ENCODE measurements at regions not wholly inside any gene's neighbourhood (a gene's known extent, or its start where the extent isn't known, plus 50 kb on each side); places are given as distances from the start of the nearest gene placed in this dataset.

- DNase-seq (no peak), ATAC-seq (no peak)
- Histone ChIP-seq H3K9me3 (no peaks in the 10 kb centered on the region), H3K4me3 (no peak overlapping the region), H3K4me1 (no peaks in the 10 kb centered on the region), H3K27ac (no peak overlapping the region), H3K36me3 (no peaks in the 10 kb centered on the region), H3K27me3 (ENCODE audit: low read depth) (no peaks in the 10 kb centered on the region)
- TF ChIP-seq CTCF (IDR thresholded peaks at IDR 0.05): no peak
- intact Hi-C loops (cut with DNase I): no loop called here
Measured at GRCh38 chr14:22024137-22024536, 350.5 kb upstream of the OR4E1 start.

GRCh38 chr14:22018890-22019289 is 345.3 kb upstream of the OR4E1 start:
- intact Hi-C loops (cut with DNase I): no loop called here
- no peak for ATAC-seq

GRCh38 chr14:22012452-22012851 is 338.8 kb upstream of the OR4E1 start:
- H3K4me1 ChIP-seq: peaks cover 8% of the 10 kb centered on the region
- H3K36me3 ChIP-seq: no peaks in the 10 kb centered on the region
- H3K27me3 ChIP-seq (ENCODE audit: low read depth): no peaks in the 10 kb centered on the region
- no peak for TF ChIP-seq CTCF (IDR thresholded peaks at IDR 0.05)
- no peak overlapping the region for H3K4me3 ChIP-seq
- intact Hi-C loops (cut with DNase I): no loop called here
- DNase-seq: no peak
- no peak for ATAC-seq
- H3K9me3 ChIP-seq: no peaks in the 10 kb centered on the region
- H3K27ac ChIP-seq: no peak overlapping the region

More at GRCh38 chr14:22018890-22019289, 345.3 kb upstream of the OR4E1 start:
- no peaks in the 10 kb centered on the region for H3K9me3 ChIP-seq
- no peaks in the 10 kb centered on the region for H3K36me3 ChIP-seq
- no peak overlapping the region for H3K27ac ChIP-seq
- H3K4me1 ChIP-seq: no peaks in the 10 kb centered on the region
- TF ChIP-seq CTCF (IDR thresholded peaks at IDR 0.05): no peak
- no peaks in the 10 kb centered on the region for H3K27me3 ChIP-seq (ENCODE audit: low read depth)
- H3K4me3 ChIP-seq: no peak overlapping the region
- no peak for DNase-seq

- Histone ChIP-seq H3K4me1 (peaks cover 8% of the 10 kb centered on the region), H3K36me3 (no peaks in the 10 kb centered on the region), H3K4me3 (no peak overlapping the region), H3K27ac (no peak overlapping the region), H3K27me3 (ENCODE audit: low read depth) (no peaks in the 10 kb centered on the region), H3K9me3 (no peaks in the 10 kb centered on the region)
- DNase-seq (no peak), ATAC-seq (peak in 1 of 2 donors; percentile 19)
- no peak for TF ChIP-seq CTCF (IDR thresholded peaks at IDR 0.05)
- intact Hi-C loops (cut with DNase I): no loop called here
Measured at GRCh38 chr14:22011253-22011642, 337.6 kb upstream of the OR4E1 start.

- Histone ChIP-seq H3K27ac (peak overlapping the region; percentile 41), H3K4me3 (no peak overlapping the region), H3K36me3 (no peaks in the 10 kb centered on the region), H3K9me3 (no peaks in the 10 kb centered on the region), H3K4me1 (peaks cover 8% of the 10 kb centered on the region), H3K27me3 (ENCODE audit: low read depth) (no peaks in the 10 kb centered on the region)
- DNase-seq (no peak), ATAC-seq (peak; percentile 43 to 78)
- TF ChIP-seq CTCF (IDR thresholded peaks at IDR 0.05): no peak
- intact Hi-C loops (cut with DNase I): no loop called here
Measured at GRCh38 chr14:22010545-22011252, 337.1 kb upstream of the OR4E1 start.
